HG03442 (cell line): ENCODE measurements at regions not wholly inside any gene's neighbourhood (a gene's known extent, or its start where the extent isn't known, plus 50 kb on each side); places are given as distances from the start of the nearest gene placed in this dataset.

Source experiments
- ATAC-seq: cut with Tn5 transposase; IDR thresholded peaks from one replicate; pipeline ENCODE4 v1.9.1; 2021; ENCODE audit warnings: mild to moderate bottlenecking, moderate library complexity; ENCODE audit not compliant: unreplicated experiment

- no peak for ATAC-seq
These were observed 184.9 kb upstream of the DPT start for GRCh38 chr1:168913711-168914463.

DNA sequence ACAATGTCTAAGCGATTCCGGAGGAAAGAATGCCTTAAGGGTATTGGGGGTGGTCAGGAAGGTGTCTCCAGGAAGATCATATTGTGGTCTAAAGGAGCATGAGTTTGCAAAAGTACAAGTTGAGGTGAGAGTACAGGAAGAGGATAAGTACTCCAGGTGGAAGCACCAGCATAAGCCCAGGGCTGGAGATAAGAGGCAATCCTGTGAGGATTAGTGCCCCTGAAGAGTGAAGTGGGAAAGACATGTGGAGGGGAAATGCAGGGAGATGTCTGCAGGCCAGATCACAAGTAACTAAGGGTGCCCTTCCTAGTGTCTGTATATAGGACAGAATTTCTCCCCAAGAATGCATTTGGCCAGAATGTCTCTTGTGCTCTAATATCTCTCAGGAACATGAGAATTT, 188.3 kb upstream of the DPT start:
- ATAC-seq, result no peak

- ATAC-seq, result no peak
These were observed 188.7 kb upstream of the ATP1B1 start for GRCh38 chr1:168917796-168918195.

- no peak for ATAC-seq
These were observed 187.4 kb upstream of the ATP1B1 start for GRCh38 chr1:168918860-168919741.

GRCh38 chr1:168920456-168921094, 185.9 kb upstream of the ATP1B1 start:
- ATAC-seq, result no peak

GRCh38 chr1:168921629-168922028, 184.9 kb upstream of the ATP1B1 start:
- no peak for ATAC-seq

DNA sequence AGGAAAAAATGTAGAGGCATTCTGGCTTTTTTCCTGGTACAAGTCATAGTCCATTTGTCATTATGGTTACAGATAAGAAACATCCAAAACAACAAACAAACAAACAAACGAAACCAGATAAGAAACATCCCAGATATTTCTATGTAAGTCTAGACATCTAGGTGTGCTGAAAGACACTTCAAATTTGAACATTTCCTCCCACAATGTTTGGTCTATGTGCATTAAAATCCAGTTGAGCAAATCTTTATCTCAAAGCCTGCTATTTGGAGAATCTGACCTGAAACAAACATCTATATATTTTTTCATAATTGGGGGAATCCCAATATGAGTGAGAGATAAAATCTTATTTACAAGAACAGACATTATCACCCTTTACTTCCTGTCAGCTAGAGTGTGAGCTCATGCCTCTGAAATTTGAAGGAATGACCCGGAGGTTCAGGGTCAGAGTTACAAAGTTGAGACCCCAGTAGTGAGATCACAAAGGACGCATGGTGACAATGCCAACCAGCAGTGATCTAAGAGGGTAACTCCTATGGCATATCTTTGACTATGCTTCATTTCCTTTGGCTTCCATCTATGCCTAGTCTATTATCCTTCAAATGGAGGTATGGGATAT, 182.9 kb upstream of the ATP1B1 start:
- no peak for ATAC-seq

GRCh38 chr1:168924976-168925375, 181.5 kb upstream of the ATP1B1 start:
- ATAC-seq, result no peak

DNA sequence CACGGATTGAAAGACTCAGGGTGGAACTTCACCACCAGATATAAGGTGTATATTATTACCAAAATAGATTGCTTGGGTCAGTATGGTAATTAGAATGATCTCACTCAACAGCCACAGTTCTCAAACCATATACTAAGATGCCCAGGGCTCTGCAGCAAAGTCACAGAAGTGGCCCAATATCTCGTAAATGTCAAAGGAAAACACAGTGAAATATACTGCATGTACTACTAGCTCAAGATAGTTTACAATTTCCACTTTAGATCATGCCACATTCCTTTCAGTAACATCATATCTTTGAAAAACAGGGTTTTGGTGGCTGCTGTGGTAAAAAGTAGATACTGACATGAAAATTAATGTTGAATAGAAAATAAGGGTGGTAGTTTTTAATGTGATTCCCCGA, 180.3 kb upstream of the ATP1B1 start:
- no peak for ATAC-seq

- no peak for ATAC-seq
These were observed 174.0 kb upstream of the ATP1B1 start for GRCh38 chr1:168932539-168932938.

GRCh38 chr1:168933141-168933805, 173.2 kb upstream of the ATP1B1 start:
- ATAC-seq, result no peak

DNA sequence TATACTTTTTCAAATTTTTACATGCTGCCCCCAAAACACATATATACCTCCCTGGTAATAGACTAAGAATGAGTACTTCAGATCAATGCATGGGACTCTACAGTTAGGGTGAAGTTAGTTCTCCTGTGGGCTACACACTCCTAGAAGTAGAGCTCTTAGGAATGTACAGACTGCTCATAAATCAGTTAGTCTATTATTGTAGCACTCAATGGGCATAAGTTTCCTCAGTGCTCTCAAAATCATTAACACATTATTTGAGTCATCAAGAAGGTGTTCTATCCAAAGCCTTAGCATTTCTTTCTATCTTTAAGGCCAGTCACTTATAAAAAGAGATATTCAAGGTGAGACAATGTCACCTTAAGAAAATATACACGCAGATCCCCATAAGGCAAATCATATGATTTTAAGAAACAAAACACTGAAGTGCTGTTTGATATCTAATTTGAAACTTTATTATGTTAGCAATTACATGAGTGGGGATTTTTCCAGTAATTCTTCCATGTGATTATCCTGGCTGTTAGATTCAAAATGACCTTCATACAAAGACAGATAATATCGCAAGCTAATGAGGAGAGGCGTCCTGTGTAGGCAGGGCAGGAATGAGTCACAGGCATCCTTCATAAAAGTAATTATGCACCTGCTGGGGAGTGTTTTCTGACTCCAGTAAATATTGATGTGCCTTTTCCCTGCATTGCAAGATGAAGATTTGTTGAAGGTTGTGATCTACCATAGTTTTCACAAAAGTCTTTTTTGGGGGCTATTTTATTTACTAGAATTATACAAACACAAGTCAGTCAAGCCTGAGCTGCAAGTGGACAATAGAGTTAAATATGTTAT, 167.2 kb upstream of the ATP1B1 start:
- ATAC-seq, result no peak

GRCh38 chr1:168939947-168940223, 166.6 kb upstream of the ATP1B1 start:
- ATAC-seq, result no peak

- no peak for ATAC-seq
These were observed 164.8 kb upstream of the ATP1B1 start for GRCh38 chr1:168941640-168942039.

DNA sequence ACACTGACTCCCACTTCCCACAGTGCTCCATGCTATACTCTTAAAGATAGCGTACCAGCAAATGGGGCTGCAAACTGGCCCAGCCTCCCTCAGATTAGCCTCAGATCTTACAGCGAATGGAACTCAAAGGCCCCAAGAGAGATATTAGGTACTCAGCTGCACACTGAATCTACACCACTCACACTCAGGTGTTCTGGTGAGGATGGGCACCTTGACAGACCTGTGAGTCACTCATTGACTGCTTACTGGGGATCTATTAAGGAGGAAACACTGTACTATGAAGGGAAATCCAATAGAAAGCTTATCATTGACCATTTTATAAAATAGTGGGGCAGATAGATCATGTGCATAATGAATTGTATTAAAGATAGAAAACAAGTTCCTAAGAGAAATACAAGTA, 164.3 kb upstream of the ATP1B1 start:
- ATAC-seq, result no peak

GRCh38 chr1:168945870-168946269, 160.6 kb upstream of the ATP1B1 start:
- ATAC-seq, result no peak

DNA sequence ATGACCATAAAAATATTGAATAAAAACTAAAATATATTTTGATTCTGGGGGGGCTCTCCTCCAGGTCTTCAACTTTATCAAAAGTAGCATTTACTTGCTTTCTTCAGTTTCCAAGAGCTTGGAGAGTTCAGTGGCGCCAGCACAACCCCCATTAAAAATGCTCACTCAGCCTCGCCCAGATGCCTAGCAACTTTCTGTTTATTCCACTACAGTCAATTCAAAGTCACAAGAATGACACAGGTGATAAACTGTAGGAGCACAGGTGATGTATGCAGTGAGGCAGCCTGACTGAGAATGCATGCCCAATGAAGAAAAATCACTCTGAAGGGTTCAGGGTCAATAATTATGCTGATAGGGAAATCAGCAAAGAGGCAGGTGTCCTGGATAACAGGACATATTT, 159.4 kb upstream of the ATP1B1 start:
- ATAC-seq, result no peak

DNA sequence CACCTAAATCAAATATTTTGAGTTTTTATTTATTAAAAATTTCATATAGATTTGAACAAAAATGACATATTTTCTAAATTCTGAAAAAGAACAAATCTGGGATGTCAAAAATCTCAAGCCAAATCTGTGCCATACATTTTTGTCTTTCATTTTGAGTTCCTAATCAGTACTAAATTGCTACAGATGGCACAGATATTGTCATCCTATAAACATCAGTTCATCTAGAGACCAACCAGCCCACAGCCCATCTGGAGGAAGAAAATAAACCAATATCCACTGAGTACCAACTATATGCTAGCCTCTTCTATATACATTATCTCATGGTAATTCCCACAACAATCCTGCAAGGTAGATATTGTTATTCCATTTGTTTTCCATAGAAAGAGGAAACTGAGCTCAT, 156.8 kb upstream of the ATP1B1 start:
- no peak for ATAC-seq

DNA sequence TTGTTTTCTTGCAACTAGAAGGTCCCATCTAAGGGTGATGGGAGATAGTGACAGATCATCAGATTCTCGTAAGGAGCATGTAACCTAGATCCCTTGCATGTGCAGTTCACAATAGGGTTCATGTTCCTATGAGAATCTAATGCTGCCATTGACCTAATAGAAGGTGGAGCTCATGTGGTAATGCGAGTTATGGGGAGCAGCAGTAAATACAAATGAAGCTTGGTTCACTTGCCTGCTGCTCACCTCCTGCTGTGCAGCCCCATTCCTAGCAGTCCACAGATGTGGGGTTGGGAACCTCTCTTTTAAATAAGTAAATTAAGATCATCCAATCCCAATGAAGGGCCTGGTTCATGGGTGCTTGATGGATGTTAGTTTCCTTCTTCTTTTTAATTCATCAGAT, 148.7 kb upstream of the ATP1B1 start:
- no peak for ATAC-seq
